ENCODE measurements at regions not wholly inside any gene's neighbourhood (a gene's known extent, or its start where the extent isn't known, plus 50 kb on each side); places are given as distances from the start of the nearest gene placed in this dataset.

DNA sequence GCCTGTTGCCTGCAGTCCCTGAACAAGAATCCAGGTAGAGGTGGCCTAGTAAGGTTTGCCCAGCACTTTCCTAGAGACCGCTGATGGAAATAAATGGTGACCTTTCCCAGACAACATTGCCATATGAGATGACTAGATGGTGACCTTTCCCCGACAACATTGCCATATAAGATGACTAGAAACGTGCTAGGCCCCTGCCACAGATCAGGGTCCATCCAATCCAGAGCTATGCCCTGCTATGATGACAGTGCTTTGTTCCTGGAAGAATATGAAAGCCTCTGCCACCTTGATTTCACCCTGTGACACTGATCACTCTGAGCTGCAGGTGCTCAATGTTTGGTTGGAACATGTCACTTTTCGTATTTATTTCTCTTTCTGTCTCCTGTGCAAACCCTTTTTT is 133.8 kb upstream of the SPTLC3 start:
- no peaks in the 10 kb centered on the region for H3K27me3 ChIP-seq (ENCODE audit: control insufficient read depth, insufficient read depth, low read length)
- H3K9me3 ChIP-seq (ENCODE audit: control insufficient read depth, insufficient read depth, low read length): no peaks in the 10 kb centered on the region
- H3K4me1 ChIP-seq (ENCODE audit: control insufficient read depth, insufficient read depth, low read length): 0 out of 2 replicates have a peak, but pooled peaks cover 1% of the 10 kb centered on the region
- H3K4me3 ChIP-seq (ENCODE audit: low read length): no peak overlapping the region
- WGBS (ENCODE audit: insufficient coverage, insufficient read length): no CpG with 5 or more reads among the region's 4 CpGs
- H3K36me3 ChIP-seq (ENCODE audit: control insufficient read depth, insufficient read depth, low read length): no peaks in the 10 kb centered on the region
- no peak overlapping the region for H3K27ac ChIP-seq (ENCODE audit: low read length)
- DNase-seq (ENCODE audit: low read depth, low spot score): no peak

DNA sequence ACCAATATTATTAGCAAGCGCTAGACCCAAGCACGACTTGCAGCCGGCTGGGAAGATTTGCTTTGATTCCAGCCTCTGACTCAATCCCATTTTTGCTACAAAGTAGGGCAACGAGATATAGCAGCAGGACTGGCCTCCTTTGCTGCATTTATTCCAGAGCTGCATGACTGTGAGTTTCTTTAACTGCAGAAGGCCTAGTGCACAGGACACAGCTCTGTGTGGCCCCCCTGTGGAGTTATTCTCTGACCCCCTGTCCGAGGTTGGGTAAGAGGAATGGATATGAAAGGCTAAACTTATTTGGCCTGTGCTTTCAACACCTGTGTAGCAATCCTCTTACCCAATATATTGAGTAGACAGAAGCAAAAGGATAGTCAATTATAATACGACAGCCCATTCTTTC is 133.3 kb upstream of the SPTLC3 start:
- Histone ChIP-seq H3K4me3 (ENCODE audit: low read length) (no peak overlapping the region), H3K9me3 (ENCODE audit: control insufficient read depth, insufficient read depth, low read length) (no peaks in the 10 kb centered on the region), H3K4me1 (ENCODE audit: control insufficient read depth, insufficient read depth, low read length) (0 out of 2 replicates have a peak, but pooled peaks cover 1% of the 10 kb centered on the region), H3K36me3 (ENCODE audit: control insufficient read depth, insufficient read depth, low read length) (no peaks in the 10 kb centered on the region), H3K27ac (ENCODE audit: low read length) (no peak overlapping the region), H3K27me3 (ENCODE audit: control insufficient read depth, insufficient read depth, low read length) (no peaks in the 10 kb centered on the region)
- no peak for DNase-seq (ENCODE audit: low read depth, low spot score)
- WGBS (ENCODE audit: insufficient coverage, insufficient read length): no CpG with 5 or more reads among the region's 6 CpGs

DNA sequence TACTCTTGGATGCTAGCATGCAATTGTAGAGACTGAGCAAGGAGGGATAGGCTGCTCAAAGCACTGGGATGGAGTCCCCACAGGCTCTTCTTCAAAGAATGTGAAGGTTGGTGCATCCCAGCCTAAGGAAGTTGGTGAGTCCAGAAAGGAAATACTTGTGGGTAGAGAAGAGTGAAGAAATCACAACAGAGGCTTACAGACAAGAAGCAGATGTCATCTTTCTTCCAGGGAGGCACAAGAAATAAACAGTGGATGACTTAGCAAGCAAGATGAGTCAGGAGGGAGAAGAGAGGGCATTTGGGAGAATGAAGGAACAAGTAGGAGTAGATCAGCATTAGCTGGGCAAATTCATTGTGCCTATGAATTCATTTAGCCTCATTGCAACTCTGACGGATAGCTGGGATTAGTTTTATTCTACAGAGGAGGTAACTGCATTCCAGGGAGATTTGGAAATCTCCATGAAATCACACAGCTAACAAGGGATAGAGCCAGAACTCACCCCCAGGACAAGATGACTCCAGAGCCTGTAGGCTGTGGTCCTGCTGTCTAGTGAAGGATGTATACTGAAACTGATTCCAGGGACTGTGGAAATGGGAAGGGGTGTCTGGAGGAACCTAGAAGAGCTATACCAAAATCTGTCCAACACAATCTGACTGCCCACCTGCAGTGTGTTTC is 125.8 kb upstream of the SPTLC3 start:
- Histone ChIP-seq H3K36me3 (ENCODE audit: control insufficient read depth, insufficient read depth, low read length) (no peaks in the 10 kb centered on the region), H3K4me1 (ENCODE audit: control insufficient read depth, insufficient read depth, low read length) (no peaks in the 10 kb centered on the region), H3K27ac (ENCODE audit: low read length) (no peak overlapping the region), H3K4me3 (ENCODE audit: low read length) (no peak overlapping the region), H3K9me3 (ENCODE audit: control insufficient read depth, insufficient read depth, low read length) (no peaks in the 10 kb centered on the region), H3K27me3 (ENCODE audit: control insufficient read depth, insufficient read depth, low read length) (no peaks in the 10 kb centered on the region)
- DNase-seq (ENCODE audit: low read depth, low spot score): no peak
- no CpG with 5 or more reads among the region's 1 CpG for WGBS (ENCODE audit: insufficient coverage, insufficient read length)

DNA sequence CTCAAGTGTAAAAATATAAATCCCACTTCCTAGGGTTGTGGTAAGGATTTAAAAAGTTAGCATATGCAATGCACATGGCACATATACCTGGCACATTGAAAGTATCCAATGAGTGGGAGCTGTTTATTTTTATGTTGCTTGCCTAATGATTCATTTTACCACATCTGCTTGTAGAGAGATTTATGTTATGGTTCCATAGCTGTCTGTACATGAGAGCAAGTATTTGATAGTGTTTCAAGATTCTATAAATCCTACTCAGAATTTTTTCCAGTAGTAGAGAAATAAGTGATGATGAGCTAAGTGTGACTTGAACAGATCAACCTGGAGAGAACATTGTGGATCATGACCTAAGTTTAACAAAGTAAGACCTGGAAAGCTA is 125.3 kb upstream of the SPTLC3 start:
- Histone ChIP-seq H3K4me3 (ENCODE audit: low read length) (no peak overlapping the region), H3K9me3 (ENCODE audit: control insufficient read depth, insufficient read depth, low read length) (no peaks in the 10 kb centered on the region), H3K4me1 (ENCODE audit: control insufficient read depth, insufficient read depth, low read length) (no peaks in the 10 kb centered on the region), H3K27ac (ENCODE audit: low read length) (no peak overlapping the region), H3K27me3 (ENCODE audit: control insufficient read depth, insufficient read depth, low read length) (no peaks in the 10 kb centered on the region), H3K36me3 (ENCODE audit: control insufficient read depth, insufficient read depth, low read length) (no peaks in the 10 kb centered on the region)
- no peak for DNase-seq (ENCODE audit: low read depth, low spot score)

DNA sequence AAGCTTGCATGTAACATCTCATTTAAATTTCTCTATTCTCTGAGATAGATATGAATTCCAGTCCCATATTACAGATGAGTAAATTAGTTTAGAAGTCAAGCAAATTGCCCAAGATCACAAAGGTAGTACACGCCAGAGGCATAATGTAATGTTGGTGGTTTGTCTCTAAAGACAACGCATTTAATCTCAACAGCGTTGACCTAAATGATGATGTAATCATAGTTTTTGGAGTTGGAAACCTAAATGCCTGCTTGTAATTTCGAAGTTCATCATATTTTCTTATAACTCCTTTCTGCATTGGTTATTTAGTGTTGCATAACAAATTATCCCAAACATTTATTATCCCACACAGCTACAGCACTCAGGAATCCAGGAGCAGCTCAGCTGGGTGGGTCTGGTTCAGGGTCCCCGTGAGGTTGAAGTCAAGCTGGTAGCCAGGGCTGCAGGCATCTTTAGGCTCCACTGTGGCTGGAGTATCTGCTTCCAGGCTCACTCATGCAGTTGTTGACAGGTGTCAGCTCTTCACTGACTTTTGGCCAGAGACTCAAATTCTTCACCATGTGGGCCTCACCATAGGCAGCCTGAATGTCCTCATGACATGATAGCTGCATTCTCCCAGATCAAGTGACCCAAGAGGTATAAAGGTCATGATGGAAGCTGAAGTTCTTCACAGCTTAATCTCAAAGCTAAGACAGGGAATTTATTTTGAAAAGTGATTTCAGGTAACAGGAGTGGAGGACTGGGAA is 122.0 kb upstream of the SPTLC3 start:
- no peak overlapping the region for H3K27ac ChIP-seq (ENCODE audit: low read length)
- no peaks in the 10 kb centered on the region for H3K36me3 ChIP-seq (ENCODE audit: control insufficient read depth, insufficient read depth, low read length)
- no peaks in the 10 kb centered on the region for H3K9me3 ChIP-seq (ENCODE audit: control insufficient read depth, insufficient read depth, low read length)
- no CpG with 5 or more reads among the region's 5 CpGs for WGBS (ENCODE audit: insufficient coverage, insufficient read length)
- no peak for DNase-seq (ENCODE audit: low read depth, low spot score)
- no peaks in the 10 kb centered on the region for H3K4me1 ChIP-seq (ENCODE audit: control insufficient read depth, insufficient read depth, low read length)
- no peak overlapping the region for H3K4me3 ChIP-seq (ENCODE audit: low read length)
- no peaks in the 10 kb centered on the region for H3K27me3 ChIP-seq (ENCODE audit: control insufficient read depth, insufficient read depth, low read length)

DNA sequence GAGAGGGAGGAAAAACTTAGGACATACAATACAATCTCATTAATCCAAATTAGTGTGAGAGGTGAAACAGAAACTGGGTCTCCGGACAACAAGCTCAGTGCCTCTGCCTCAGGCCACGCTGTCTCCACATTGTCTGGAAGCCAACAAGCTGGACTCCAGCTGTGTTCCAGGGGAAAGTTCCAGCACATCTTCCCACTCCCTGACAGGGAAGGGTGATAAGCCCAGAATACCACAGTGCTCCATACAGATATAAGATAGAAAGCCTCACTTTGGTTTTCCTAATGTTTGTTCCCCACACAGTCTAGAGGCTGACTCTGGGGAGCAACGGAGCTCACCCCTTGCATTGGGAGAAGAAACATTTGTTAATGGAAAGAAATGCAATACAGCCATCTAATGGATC is 117.1 kb upstream of the SPTLC3 start:
- DNase-seq (ENCODE audit: low read depth, low spot score): no peak
- H3K4me1 ChIP-seq (ENCODE audit: control insufficient read depth, insufficient read depth, low read length): no peaks in the 10 kb centered on the region; the same call in 1 of the 2 replicates
- no peak overlapping the region for H3K4me3 ChIP-seq (ENCODE audit: low read length)
- H3K27me3 ChIP-seq (ENCODE audit: control insufficient read depth, insufficient read depth, low read length): no peaks in the 10 kb centered on the region
- WGBS (ENCODE audit: insufficient coverage, insufficient read length): no CpG with 5 or more reads among the region's 3 CpGs
- H3K36me3 ChIP-seq (ENCODE audit: control insufficient read depth, insufficient read depth, low read length): no peaks in the 10 kb centered on the region
- no peaks in the 10 kb centered on the region for H3K9me3 ChIP-seq (ENCODE audit: control insufficient read depth, insufficient read depth, low read length)
- no peak overlapping the region for H3K27ac ChIP-seq (ENCODE audit: low read length)

DNA sequence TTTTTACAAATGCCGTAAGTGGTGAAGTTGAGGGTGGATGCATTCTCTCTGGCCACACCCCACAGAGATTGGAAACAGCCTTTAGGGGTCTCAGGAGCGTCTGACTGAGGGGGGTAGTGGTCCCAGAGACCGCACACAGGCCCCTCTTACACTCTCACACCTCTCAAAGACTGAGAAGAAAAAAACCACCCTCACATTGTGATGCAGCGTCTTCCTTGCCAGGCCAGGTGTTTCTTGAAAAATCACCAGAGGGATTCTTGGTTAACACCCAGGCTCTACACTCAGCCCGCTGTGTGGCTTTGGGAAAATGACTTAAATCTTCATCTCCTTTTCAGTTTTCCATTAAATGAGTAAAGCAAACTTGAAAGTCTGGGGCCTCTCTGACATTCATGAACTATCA is 115.8 kb upstream of the SPTLC3 start:
- H3K27ac ChIP-seq (ENCODE audit: low read length): no peak overlapping the region
- H3K27me3 ChIP-seq (ENCODE audit: control insufficient read depth, insufficient read depth, low read length): no peaks in the 10 kb centered on the region
- WGBS (ENCODE audit: insufficient coverage, insufficient read length): no CpG with 5 or more reads among the region's 5 CpGs

DNA sequence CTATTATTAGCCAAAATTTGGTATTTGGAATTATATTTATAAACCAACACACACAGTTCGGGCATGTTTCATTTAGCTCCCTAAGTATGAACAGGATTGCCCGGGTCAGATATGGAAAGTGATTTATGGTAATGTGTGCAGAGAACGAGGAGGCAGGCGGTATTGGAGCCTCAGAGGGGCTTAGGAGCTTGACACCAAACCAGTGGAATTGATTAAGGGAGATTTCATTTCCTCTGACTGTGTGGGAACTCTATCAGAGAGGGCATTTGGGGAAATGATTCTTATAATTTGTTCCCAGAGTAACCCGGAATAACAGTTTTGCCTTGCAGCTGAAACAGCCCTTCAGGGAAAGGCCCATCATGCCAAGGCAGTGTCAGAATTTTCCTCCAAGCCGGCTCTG is 115.1 kb upstream of the SPTLC3 start:
- H3K36me3 ChIP-seq (ENCODE audit: control insufficient read depth, insufficient read depth, low read length): no peaks in the 10 kb centered on the region
- WGBS (ENCODE audit: insufficient coverage, insufficient read length): no CpG with 5 or more reads among the region's 6 CpGs
- H3K4me3 ChIP-seq (ENCODE audit: low read length): no peak overlapping the region
- DNase-seq (ENCODE audit: low read depth, low spot score): no peak
- H3K4me1 ChIP-seq (ENCODE audit: control insufficient read depth, insufficient read depth, low read length): no peaks in the 10 kb centered on the region; the same call in 1 of the 2 replicates
- H3K27ac ChIP-seq (ENCODE audit: low read length): no peak overlapping the region
- no peaks in the 10 kb centered on the region for H3K9me3 ChIP-seq (ENCODE audit: control insufficient read depth, insufficient read depth, low read length)
- H3K27me3 ChIP-seq (ENCODE audit: control insufficient read depth, insufficient read depth, low read length): no peaks in the 10 kb centered on the region

More for the DNA sequence above, 115.8 kb upstream of the SPTLC3 start:
- no peak for DNase-seq (ENCODE audit: low read depth, low spot score)
- no peak overlapping the region for H3K4me3 ChIP-seq (ENCODE audit: low read length)
- H3K4me1 ChIP-seq (ENCODE audit: control insufficient read depth, insufficient read depth, low read length): no peaks in the 10 kb centered on the region; the same call in 1 of the 2 replicates
- H3K36me3 ChIP-seq (ENCODE audit: control insufficient read depth, insufficient read depth, low read length): no peaks in the 10 kb centered on the region
- H3K9me3 ChIP-seq (ENCODE audit: control insufficient read depth, insufficient read depth, low read length): no peaks in the 10 kb centered on the region

DNA sequence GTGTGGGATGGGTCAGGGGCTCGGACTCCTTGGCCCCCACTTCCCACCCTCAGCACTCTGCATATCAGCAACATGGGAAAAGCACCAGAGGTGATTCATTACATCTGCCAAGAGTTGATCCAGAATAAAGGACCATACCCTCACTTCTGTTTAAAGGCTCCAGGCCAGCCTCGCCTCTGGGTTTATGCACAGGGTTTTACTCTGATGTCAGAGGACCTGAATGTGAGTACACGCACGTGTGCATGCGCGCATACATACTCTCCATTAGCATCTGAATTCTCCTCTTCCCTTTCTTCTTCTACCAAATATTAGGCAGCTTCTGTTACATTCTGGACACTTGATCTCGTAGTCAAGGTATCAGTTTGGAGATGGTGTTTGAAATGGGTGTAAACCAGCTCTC is 114.7 kb upstream of the SPTLC3 start:
- no peaks in the 10 kb centered on the region for H3K27me3 ChIP-seq (ENCODE audit: control insufficient read depth, insufficient read depth, low read length)
- no peak overlapping the region for H3K27ac ChIP-seq (ENCODE audit: low read length)
- no peak for DNase-seq (ENCODE audit: low read depth, low spot score)
- no CpG with 5 or more reads among the region's 7 CpGs for WGBS (ENCODE audit: insufficient coverage, insufficient read length)
- no peaks in the 10 kb centered on the region for H3K9me3 ChIP-seq (ENCODE audit: control insufficient read depth, insufficient read depth, low read length)
- no peaks in the 10 kb centered on the region for H3K36me3 ChIP-seq (ENCODE audit: control insufficient read depth, insufficient read depth, low read length)
- H3K4me1 ChIP-seq (ENCODE audit: control insufficient read depth, insufficient read depth, low read length): no peaks in the 10 kb centered on the region; the same call in 1 of the 2 replicates
- H3K4me3 ChIP-seq (ENCODE audit: low read length): no peak overlapping the region

DNA sequence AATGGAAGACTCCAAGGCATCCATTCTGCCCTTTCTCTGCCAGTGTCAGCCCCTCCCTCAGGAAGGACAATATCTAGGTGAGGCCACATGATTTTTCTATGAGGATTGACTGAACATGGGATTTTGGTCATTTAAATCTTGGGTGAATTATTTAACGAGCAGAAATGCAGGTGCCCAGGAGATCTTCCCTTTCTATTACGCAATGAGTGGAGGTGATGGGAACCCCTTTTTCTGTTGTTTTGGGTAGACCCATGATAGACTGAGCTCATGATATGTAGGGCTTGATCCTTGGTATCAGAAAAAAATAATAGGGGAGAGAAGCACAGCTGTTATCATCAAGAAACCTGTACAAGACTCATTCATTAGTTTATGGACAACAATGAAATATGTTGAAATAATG is 112.6 kb upstream of the SPTLC3 start:
- H3K9me3 ChIP-seq (ENCODE audit: control insufficient read depth, insufficient read depth, low read length): no peaks in the 10 kb centered on the region
- no peak for DNase-seq (ENCODE audit: low read depth, low spot score)
- WGBS (ENCODE audit: insufficient coverage, insufficient read length): no CpG with 5 or more reads among the region's 2 CpGs
- no peak overlapping the region for H3K27ac ChIP-seq (ENCODE audit: low read length)
- no peaks in the 10 kb centered on the region for H3K27me3 ChIP-seq (ENCODE audit: control insufficient read depth, insufficient read depth, low read length)
- H3K4me3 ChIP-seq (ENCODE audit: low read length): no peak overlapping the region
- H3K4me1 ChIP-seq (ENCODE audit: control insufficient read depth, insufficient read depth, low read length): no peaks in the 10 kb centered on the region; the same call in 1 of the 2 replicates
- no peaks in the 10 kb centered on the region for H3K36me3 ChIP-seq (ENCODE audit: control insufficient read depth, insufficient read depth, low read length)

DNA sequence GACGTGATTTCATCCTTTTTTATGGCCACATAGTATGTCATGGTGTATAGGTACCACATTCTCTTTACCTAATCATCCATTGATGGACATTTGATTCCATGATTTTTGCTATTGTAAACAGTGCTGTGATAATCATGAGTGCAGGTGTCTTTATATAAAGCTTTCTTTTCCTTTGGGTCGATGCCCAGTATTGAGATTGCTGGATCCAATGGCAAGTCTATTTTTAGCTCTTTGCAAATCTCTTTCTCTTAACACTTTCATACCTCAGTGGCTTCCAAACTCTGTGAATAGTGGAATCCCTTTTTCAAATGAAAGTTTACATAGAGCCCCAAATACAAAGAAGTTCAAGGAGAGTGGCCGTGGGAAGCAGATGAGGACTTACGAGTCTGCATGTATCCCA is 105.8 kb upstream of the SPTLC3 start:
- Histone ChIP-seq H3K9me3 (ENCODE audit: control insufficient read depth, insufficient read depth, low read length) (no peaks in the 10 kb centered on the region), H3K36me3 (ENCODE audit: control insufficient read depth, insufficient read depth, low read length) (no peaks in the 10 kb centered on the region), H3K27ac (ENCODE audit: low read length) (no peak overlapping the region), H3K27me3 (ENCODE audit: control insufficient read depth, insufficient read depth, low read length) (no peaks in the 10 kb centered on the region), H3K4me1 (ENCODE audit: control insufficient read depth, insufficient read depth, low read length) (no peaks in the 10 kb centered on the region), H3K4me3 (ENCODE audit: low read length) (no peak overlapping the region)
- DNase-seq (ENCODE audit: low read depth, low spot score): no peak
- WGBS (ENCODE audit: insufficient coverage, insufficient read length): no CpG with 5 or more reads among the region's 4 CpGs
